Ishikawa (cell line): ENCODE measurements at regions not wholly inside any gene's neighbourhood (a gene's known extent, or its start where the extent isn't known, plus 50 kb on each side); places are given as distances from the start of the nearest gene placed in this dataset.

ENCODE experiments used
- EP300 ChIP-seq: IDR thresholded peaks from 2 replicates; pipeline ENCODE4 v1.6.1; 2012; ENCODE audit warnings: borderline replicate concordance
- TAF1 ChIP-seq: IDR thresholded peaks from 2 replicates; pipeline ENCODE4 v1.6.1; 2012; ENCODE audit warnings: low read depth, mild to moderate bottlenecking
- ZBTB7A ChIP-seq: IDR thresholded peaks from 2 replicates; pipeline ENCODE4 v1.6.1; 2012; ENCODE audit warnings: low read depth

DNA sequence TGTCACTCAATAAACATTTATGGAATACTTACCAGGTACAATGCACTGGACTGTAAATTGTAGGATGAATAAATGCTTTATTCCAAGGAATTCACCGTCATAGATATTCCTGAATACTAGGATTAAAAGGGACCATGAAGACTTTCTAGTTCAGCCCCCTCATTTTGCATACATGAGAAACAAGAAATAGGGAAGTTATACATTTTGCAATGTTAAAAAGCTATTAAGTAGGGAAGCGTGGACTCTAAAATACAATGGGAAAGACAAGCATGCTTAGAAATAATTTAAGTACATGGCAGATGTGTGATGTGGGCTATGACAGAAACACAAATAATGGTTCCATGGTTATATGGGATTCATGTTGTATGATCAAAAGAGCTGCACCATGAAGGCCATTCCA lies 89.4 kb upstream of the SYT10 start:
- no peak for TF ChIP-seq EP300
- no peak for TF ChIP-seq ZBTB7A
- no peak for TF ChIP-seq TAF1
